ENCODE measurements at regions not wholly inside any gene's neighbourhood (a gene's known extent, or its start where the extent isn't known, plus 50 kb on each side); places are given as distances from the start of the nearest gene placed in this dataset.

DNA sequence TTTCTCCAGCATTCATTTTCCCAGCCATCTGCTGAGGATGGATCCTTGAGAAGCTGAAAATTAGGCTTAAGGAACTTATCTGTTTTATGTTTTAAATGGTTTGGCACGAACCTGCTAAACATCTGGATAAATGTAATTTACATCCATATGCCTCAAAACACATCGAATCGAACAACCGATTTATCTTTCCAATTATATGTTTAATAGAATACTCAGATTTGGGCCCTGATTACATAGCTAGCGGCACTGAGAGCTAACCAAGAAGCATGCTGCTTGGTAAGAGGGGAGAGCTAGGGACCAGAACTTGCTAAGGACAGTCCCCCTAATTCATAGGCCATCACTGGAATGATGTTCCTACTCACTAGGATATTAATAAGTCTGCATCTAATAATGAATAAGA is 144.4 kb downstream of the BUB3 start:
- TF ChIP-seq, protein P1, sequence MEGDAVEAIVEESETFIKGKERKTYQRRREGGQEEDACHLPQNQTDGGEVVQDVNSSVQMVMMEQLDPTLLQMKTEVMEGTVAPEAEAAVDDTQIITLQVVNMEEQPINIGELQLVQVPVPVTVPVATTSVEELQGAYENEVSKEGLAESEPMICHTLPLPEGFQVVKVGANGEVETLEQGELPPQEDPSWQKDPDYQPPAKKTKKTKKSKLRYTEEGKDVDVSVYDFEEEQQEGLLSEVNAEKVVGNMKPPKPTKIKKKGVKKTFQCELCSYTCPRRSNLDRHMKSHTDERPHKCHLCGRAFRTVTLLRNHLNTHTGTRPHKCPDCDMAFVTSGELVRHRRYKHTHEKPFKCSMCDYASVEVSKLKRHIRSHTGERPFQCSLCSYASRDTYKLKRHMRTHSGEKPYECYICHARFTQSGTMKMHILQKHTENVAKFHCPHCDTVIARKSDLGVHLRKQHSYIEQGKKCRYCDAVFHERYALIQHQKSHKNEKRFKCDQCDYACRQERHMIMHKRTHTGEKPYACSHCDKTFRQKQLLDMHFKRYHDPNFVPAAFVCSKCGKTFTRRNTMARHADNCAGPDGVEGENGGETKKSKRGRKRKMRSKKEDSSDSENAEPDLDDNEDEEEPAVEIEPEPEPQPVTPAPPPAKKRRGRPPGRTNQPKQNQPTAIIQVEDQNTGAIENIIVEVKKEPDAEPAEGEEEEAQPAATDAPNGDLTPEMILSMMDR (optimal IDR thresholded peaks at IDR 0.05 in 1 of 3, IDR thresholded peaks at IDR 0.05 in 1 of 3, conservative IDR thresholded peaks at IDR 0.05 in 1 of 3; ENCODE audit: extremely low read depth in 1 of 3, insufficient read depth in 2 of 3, low read length in 3 of 3): no peak
- TF ChIP-seq EZH2 (IDR thresholded peaks at IDR 0.05; ENCODE audit: low read length): no peak
